ENCODE measurements at regions not wholly inside any gene's neighbourhood (a gene's known extent, or its start where the extent isn't known, plus 50 kb on each side); places are given as distances from the start of the nearest gene placed in this dataset.

GRCh38 chr1:199221371-199222150 lies 582.7 kb downstream of the PTPRC start:
- Histone ChIP-seq H3K4me3 (no peak overlapping the region), H3K27ac (no peak overlapping the region), H3K27me3 (no peaks in the 10 kb centered on the region), H3K4me1 (no peaks in the 10 kb centered on the region), H3K36me3 (no peaks in the 10 kb centered on the region), H3K9me3 (no peaks in the 10 kb centered on the region)
- TF ChIP-seq POLR2A (IDR thresholded peaks at IDR 0.05) (no peak), POLR2AphosphoS5 (IDR thresholded peaks at IDR 0.05) (no peak), CTCF (IDR thresholded peaks at IDR 0.05) (no peak), EP300 (IDR thresholded peaks at IDR 0.05) (no peak)
- WGBS, 2 donors: 99 to 100% methylated on average over 3 to 4 of the region's 4 CpGs
- peak; percentile 7 to 20 for ATAC-seq (ENCODE audit: low FRiP score in 2 of 2)
- DNase-seq: no peak

DNA sequence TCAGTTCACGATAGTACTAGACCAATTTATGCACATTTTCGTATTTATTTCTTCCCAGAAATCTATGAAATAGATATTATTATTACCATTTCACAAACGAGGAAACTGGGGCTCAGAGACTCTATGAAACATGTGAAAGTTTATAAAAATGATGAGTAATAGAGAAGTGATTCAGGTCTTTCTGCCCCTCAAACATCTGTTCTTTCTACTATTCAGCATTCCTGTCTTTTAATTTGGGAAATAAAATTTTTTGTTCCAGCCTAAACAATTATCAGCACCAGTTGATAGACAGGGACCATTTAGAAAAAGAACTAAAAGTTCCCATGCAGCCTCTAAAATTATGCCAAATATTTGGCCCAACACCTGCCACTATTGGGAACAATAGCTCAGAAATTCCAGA lies 585.1 kb downstream of the PTPRC start:
- DNase-seq (no peak), ATAC-seq (ENCODE audit: low FRiP score in 2 of 2) (no peak)

DNA sequence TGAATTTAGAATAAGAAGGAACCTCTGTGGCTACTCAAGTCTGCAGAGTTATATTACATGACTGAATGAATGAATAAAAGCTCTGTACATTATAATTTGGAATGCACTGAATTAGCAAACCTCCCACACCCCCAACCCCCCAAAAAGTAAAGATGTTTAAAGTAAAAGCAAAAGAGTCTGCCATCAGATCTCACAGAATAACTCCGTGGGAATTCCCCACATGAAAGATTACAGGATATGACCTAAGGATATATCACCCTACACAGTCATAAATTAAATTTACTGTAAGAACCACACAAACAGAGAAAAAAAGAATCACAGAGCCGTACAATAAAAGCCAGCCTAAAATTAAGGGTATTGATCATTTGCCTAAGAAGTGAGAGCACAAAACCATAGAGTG lies 587.3 kb downstream of the PTPRC start:
- TF ChIP-seq EP300 (IDR thresholded peaks at IDR 0.05) (no peak), CTCF (IDR thresholded peaks at IDR 0.05) (no peak), POLR2AphosphoS5 (IDR thresholded peaks at IDR 0.05) (no peak), POLR2A (IDR thresholded peaks at IDR 0.05) (no peak)
- Histone ChIP-seq H3K27me3 (no peaks in the 10 kb centered on the region), H3K36me3 (no peaks in the 10 kb centered on the region), H3K4me1 (no peaks in the 10 kb centered on the region), H3K9me3 (no peaks in the 10 kb centered on the region), H3K4me3 (no peak overlapping the region), H3K27ac (no peak overlapping the region)
- ATAC-seq (ENCODE audit: low FRiP score in 2 of 2) (no peak), DNase-seq (no peak)
- 23 to 33% methylated on average over 2 of the region's 2 CpGs for WGBS, 2 donors

More for the DNA sequence above, 585.1 kb downstream of the PTPRC start:
- Histone ChIP-seq H3K27ac (no peak overlapping the region), H3K4me1 (no peaks in the 10 kb centered on the region), H3K4me3 (no peak overlapping the region), H3K36me3 (no peaks in the 10 kb centered on the region), H3K27me3 (no peaks in the 10 kb centered on the region), H3K9me3 (no peaks in the 10 kb centered on the region)
- WGBS, 2 donors: 90 to 94% methylated on average over 3 of the region's 3 CpGs
- TF ChIP-seq CTCF (IDR thresholded peaks at IDR 0.05) (no peak), POLR2AphosphoS5 (IDR thresholded peaks at IDR 0.05) (no peak), POLR2A (IDR thresholded peaks at IDR 0.05) (no peak), EP300 (IDR thresholded peaks at IDR 0.05) (no peak)

GRCh38 chr1:199242147-199242546 lies 603.3 kb downstream of the PTPRC start:
- TF ChIP-seq POLR2A (IDR thresholded peaks at IDR 0.05) (no peak), EP300 (IDR thresholded peaks at IDR 0.05) (no peak), POLR2AphosphoS5 (IDR thresholded peaks at IDR 0.05) (no peak), CTCF (IDR thresholded peaks at IDR 0.05) (no peak)
- 47 to 63% methylated on average over 2 of the region's 2 CpGs for WGBS, 2 donors
- ATAC-seq (ENCODE audit: low FRiP score in 2 of 2) (peak in 1 of 2 donors; percentile 51), DNase-seq (no peak)
- no peaks in the 10 kb centered on the region for H3K36me3 ChIP-seq
- no peaks in the 10 kb centered on the region for H3K9me3 ChIP-seq
- H3K27me3 ChIP-seq: no peaks in the 10 kb centered on the region
- H3K27ac ChIP-seq: no peak overlapping the region
- H3K4me3 ChIP-seq: no peak overlapping the region
- H3K4me1 ChIP-seq: peaks cover 0 to 6% (median 2%) of the 10 kb centered on the region in 4 donors

DNA sequence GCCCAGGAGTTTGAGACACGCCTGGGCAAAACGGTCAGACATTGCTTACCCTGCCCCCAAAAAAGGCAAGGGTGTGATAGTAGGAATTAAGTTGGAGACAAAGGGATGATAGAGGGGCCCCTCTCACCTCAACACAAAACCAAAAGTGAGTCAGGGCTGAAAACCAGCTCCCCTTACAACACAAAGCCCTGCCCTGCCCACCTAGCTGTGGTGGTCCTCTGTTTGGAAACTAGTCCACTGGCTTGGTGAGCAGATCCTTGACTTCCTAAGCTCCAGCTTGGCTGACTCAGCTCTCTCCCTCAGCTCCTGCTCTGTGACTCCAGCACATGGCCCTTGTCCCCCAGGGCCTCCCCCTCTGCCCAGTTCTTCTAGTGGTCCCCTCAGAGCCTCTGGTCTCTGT lies 603.8 kb downstream of the PTPRC start:
- ATAC-seq (ENCODE audit: low FRiP score in 2 of 2) (no peak), DNase-seq (no peak)
- peaks cover 0 to 6% (median 2%) of the 10 kb centered on the region in 4 donors for H3K4me1 ChIP-seq
- TF ChIP-seq POLR2A (IDR thresholded peaks at IDR 0.05) (no peak), POLR2AphosphoS5 (IDR thresholded peaks at IDR 0.05) (no peak), EP300 (IDR thresholded peaks at IDR 0.05) (no peak), CTCF (IDR thresholded peaks at IDR 0.05) (no peak)
- no peak overlapping the region for H3K4me3 ChIP-seq
- WGBS, 2 donors: 84 to 87% methylated on average over 2 of the region's 2 CpGs
- no peaks in the 10 kb centered on the region for H3K9me3 ChIP-seq
- H3K27ac ChIP-seq: no peak overlapping the region
- H3K36me3 ChIP-seq: no peaks in the 10 kb centered on the region
- H3K27me3 ChIP-seq: no peaks in the 10 kb centered on the region

All from upper lobe of left lung (tissue), 6 donors.